ENCODE measurements at regions not wholly inside any gene's neighbourhood (a gene's known extent, or its start where the extent isn't known, plus 50 kb on each side); places are given as distances from the start of the nearest gene placed in this dataset.
A peak's percentile ranks its signal among the peaks of the same experiment; 100 is the strongest.
"Not testable (repeated sequence)": the region's sequence is repeated elsewhere in the genome, so short reads cannot be mapped to it uniquely, and the experiment has no call there.

DNA sequence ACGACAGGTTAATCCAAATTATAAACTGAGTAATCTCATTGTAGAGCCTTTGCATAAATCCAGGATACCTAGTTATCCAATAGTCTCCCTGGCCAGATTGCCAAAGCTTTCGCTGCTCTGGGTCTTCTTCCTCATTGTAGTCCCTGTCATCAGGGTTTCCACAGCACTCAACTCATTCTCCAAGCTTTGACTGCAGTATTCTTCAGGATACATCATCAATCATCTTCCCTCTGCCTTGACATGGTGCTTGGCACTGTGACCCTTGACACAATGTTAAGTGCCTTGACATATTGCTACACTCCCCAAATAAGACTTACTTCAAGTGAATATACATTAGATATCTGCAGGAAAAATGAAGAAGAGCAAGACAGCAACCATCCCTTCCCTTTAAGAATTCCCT is 60.1 kb upstream of the RESF1 start:
- POLR2A ChIA-PET: no interaction called here
- no peak overlapping the region for H3K4me3 ChIP-seq
- WGBS (ENCODE audit: missing lambda C conversion rate): 58% methylated on average over 2 of the region's 2 CpGs
- no peak; a peak in 2 of 6 replicates for ATAC-seq
- TF ChIP-seq HEYL (CRISPR knock-in tag; IDR thresholded peaks at IDR 0.05) (no peak), ATOH8 (CRISPR knock-in tag; IDR thresholded peaks at IDR 0.05; ENCODE audit: low read depth) (no peak), KDM5A (IDR thresholded peaks at IDR 0.05) (no peak), RCOR1 (IDR thresholded peaks at IDR 0.05; ENCODE audit: low read depth, low read length) (no peak), PHF8 (IDR thresholded peaks at IDR 0.05; ENCODE audit: borderline replicate concordance, low read depth) (no peak), CEBPB (IDR thresholded peaks at IDR 0.05) (no peak), RFX5 (IDR thresholded peaks at IDR 0.05) (no peak), CBX2 (IDR thresholded peaks at IDR 0.05; ENCODE audit: borderline replicate concordance, low read depth) (no peak), CHD2 (IDR thresholded peaks at IDR 0.05; ENCODE audit: low read length, partially characterized antibody) (no peak), POLR2AphosphoS2 (conservative IDR thresholded peaks at IDR 0.05; ENCODE audit: low read length) (no peak), GATA3 (IDR thresholded peaks at IDR 0.05; ENCODE audit: borderline replicate concordance) (no peak), MYC (IDR thresholded peaks at IDR 0.05; ENCODE audit: borderline replicate concordance, low read length) (no peak), REST (IDR thresholded peaks at IDR 0.05) (no peak), SREBF2 (IDR thresholded peaks at IDR 0.05) (no peak), KDM1A (IDR thresholded peaks at IDR 0.05; ENCODE audit: low read depth) (no peak)
- TF ChIP-seq, protein P1, sequence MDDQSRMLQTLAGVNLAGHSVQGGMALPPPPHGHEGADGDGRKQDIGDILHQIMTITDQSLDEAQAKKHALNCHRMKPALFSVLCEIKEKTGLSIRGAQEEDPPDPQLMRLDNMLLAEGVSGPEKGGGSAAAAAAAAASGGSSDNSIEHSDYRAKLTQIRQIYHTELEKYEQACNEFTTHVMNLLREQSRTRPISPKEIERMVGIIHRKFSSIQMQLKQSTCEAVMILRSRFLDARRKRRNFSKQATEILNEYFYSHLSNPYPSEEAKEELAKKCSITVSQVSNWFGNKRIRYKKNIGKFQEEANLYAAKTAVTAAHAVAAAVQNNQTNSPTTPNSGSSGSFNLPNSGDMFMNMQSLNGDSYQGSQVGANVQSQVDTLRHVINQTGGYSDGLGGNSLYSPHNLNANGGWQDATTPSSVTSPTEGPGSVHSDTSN (IDR thresholded peaks at IDR 0.05): no peak
- DNase-seq (ENCODE audit: low read depth in 1 of 2, low spot score in 1 of 2): no peak
- no peaks in the 10 kb centered on the region for H3K9me3 ChIP-seq
- FAIRE-seq: no peak
- no peak overlapping the region for H3K27ac ChIP-seq
- no peak overlapping the region for H3K4me2 ChIP-seq
- CTCF ChIA-PET: interaction anchor here (0.9 kb wide), 1 partner anchor 17 kb away, joined by 4 read pairs; no protein-coding TSS in a partner anchor
- peaks cover 6% of the 10 kb centered on the region; the same call in 1 of the 3 replicates for H3K4me1 ChIP-seq

DNA sequence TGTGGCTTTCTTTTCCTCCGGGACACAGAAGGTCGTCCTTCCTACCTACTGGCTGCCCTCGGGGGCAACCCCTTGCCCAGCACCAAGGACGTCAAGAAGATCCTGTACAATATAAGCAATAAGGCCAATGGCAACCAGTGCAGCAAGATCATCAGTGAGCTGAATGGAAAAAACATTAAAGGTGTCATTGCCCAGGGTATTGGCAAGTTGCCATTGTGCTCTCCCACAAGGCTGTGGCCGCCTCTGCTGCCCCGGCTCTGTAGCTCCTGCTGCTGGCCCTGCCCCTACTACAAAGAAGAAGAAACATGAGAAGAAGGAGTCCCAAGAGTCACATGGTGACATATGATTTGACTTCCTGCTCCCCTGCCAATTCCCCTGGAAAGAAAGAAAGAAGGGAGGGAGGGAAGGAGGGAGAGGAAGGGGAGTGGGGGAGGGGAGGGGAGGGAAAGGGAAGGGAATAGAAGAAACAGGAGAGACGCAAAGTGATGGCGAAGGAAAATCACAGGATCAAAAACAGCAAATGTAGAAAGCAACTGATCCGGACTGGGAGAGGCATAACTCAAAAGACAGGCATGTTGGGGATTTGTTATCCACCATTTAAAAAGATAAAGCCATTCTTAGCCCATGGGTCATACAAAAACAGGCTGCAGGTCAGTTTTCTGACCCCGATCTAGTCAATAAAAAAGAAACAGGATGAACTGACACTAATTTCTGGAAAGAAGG is 61.3 kb upstream of the RESF1 start:
- H3K27ac ChIP-seq: peak overlapping the region in 1 of 2 experiments; percentile 1; a peak in 1 of 6 replicates
- 60% methylated on average over 10 of the region's 10 CpGs for WGBS (ENCODE audit: missing lambda C conversion rate)
- peak overlapping the region; percentile 12; the same call in 1 of the 3 replicates for H3K4me2 ChIP-seq
- FAIRE-seq: no peak
- no peak overlapping the region for H3K4me3 ChIP-seq
- ATAC-seq: no peak
- ChIA-PET POLR2A (no interaction called here), CTCF (no interaction called here)
- peaks cover 6% of the 10 kb centered on the region; the same call in 1 of the 3 replicates for H3K4me1 ChIP-seq
- H3K9me3 ChIP-seq: no peaks in the 10 kb centered on the region
- TF ChIP-seq MAFK (IDR thresholded peaks at IDR 0.05; ENCODE audit: partially characterized antibody) (no peak), MAZ (IDR thresholded peaks at IDR 0.05; ENCODE audit: borderline replicate concordance, low read depth, low read length) (no peak), CHD2 (IDR thresholded peaks at IDR 0.05; ENCODE audit: low read length, partially characterized antibody) (no peak), BCL3 (IDR thresholded peaks at IDR 0.05) (no peak), CBX2 (IDR thresholded peaks at IDR 0.05; ENCODE audit: borderline replicate concordance, low read depth) (no peak), TP53 (CRISPR knock-in tag; IDR thresholded peaks at IDR 0.05) (no peak), RCOR1 (IDR thresholded peaks at IDR 0.05; ENCODE audit: low read depth, low read length) (no peak), RNF2 (IDR thresholded peaks at IDR 0.05; ENCODE audit: borderline replicate concordance, low read depth) (no peak), RAD21 (conservative IDR thresholded peaks at IDR 0.05 in 1 of 2, IDR thresholded peaks at IDR 0.05 in 1 of 2) (no peak), ATOH8 (CRISPR knock-in tag; IDR thresholded peaks at IDR 0.05; ENCODE audit: low read depth) (no peak), BHLHE40 (IDR thresholded peaks at IDR 0.05; ENCODE audit: low read depth, low read length) (no peak)
- DNase-seq (ENCODE audit: low read depth in 1 of 2, low spot score in 1 of 2): peak in 1 of 2 experiments; percentile 30

GRCh38 chr12:31897092-31897491 is 62.1 kb upstream of the RESF1 start:
- POLR2A ChIA-PET; DNase-seq (ENCODE audit: low read depth in 1 of 2, low spot score in 1 of 2); H3K4me2 ChIP-seq; H3K9me3 ChIP-seq; ATAC-seq; H3K27ac ChIP-seq; H3K4me1 ChIP-seq; FAIRE-seq; H3K4me3 ChIP-seq: not testable (repeated sequence)
- 86% methylated on average over 8 of the region's 8 CpGs for WGBS (ENCODE audit: missing lambda C conversion rate)
- CTCF ChIA-PET: interaction anchor here (0.6 kb wide), 1 partner anchor 138 kb away, joined by 3 read pairs; no protein-coding TSS in a partner anchor
